ENCODE measurements at regions not wholly inside any gene's neighbourhood (a gene's known extent, or its start where the extent isn't known, plus 50 kb on each side); places are given as distances from the start of the nearest gene placed in this dataset.

DNA sequence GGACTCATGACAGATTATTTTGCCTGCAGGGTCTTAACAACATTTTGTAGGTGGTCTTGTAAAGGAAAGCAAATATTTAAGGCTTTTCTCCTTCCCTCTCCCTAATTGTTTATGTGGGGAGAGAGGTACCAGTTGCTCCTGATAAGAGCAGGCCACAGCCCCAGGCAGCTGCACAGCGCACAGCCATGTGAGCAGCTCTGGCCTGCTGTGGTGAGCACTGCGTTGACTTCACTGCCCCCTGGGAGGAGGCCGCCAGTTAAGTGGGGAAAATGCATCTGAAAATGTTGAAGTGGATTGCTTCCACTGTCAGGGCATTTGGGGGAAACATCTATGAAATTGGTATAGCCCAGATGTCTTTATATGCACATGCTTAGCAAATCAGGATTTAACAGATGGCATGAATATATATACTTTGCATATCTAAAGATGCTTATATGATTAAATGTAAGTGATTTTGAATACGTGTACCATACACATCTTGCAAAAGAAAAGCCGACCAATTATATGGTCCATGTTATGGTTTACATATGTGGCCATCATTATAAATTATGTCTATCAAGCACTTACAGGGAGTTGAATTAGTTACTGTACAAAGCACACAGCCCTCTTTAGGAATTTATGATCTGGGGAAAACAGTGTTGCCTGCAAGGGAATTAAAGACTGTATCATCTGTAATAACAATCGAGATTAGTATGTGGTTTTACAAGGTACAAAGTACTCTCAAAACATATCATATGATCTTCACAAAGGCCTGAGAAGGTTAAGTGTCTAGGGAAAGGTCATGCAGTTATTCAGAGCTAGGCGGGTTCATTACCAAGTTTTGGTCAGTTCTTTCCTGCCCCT is 132.1 kb downstream of the RHOU start:
- no peak for DNase-seq (ENCODE audit: low read depth in 1 of 2, low spot score in 1 of 2)

DNA sequence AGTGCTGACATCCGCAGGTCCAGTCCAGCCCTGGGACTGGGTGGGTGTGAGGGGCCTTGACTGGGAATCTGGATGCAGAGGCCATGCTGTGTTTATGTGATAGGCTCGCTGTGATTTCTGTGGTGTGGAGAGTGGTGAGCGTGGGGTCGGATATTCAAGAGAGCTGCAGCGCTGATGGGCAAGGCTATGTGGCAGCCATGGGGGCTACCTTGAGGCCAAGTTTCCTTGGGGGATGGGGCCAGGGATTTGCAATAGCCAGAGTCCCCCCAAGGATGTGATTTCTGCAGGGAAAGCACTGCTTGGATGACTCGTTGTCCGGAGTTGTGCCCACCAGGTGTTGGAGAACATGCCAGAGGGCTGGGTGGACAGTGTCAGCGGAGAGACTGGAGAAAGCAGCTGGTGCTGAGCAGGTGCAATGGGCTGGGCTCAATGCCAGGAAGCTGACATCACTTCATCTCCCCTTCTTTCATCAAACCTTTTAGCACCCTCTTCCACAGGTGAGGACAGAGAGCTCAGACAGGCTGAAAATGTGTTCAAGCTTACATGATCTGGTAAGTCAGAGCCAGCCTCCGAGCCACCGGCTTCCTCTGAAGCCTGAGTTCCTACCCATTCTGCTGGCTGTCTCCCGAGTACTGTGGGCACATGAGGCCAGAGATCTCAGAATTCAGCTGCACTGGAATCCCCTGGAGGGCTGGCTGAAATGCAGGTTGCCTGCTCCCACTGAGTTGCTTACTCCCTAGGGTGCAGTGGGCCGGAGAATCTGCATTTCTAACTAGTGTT is 132.9 kb downstream of the RHOU start:
- no peak for DNase-seq (ENCODE audit: low read depth in 1 of 2, low spot score in 1 of 2)

DNA sequence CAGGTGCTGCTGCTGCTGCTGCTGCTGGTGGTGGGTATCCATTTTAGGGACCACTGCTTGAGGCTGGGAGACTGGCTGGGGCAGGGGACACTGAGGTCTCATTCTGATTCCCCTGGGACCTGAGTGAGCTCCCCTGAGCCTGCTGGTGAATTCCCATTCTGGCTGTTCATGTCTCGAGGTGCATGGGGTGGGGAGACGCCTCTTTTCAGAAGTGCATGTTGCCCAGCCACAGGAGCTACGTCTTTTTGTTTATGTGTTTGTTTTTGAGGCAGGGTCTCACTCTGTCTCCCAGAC is 133.4 kb downstream of the RHOU start:
- no peak for DNase-seq (ENCODE audit: low read depth in 1 of 2, low spot score in 1 of 2)

DNA sequence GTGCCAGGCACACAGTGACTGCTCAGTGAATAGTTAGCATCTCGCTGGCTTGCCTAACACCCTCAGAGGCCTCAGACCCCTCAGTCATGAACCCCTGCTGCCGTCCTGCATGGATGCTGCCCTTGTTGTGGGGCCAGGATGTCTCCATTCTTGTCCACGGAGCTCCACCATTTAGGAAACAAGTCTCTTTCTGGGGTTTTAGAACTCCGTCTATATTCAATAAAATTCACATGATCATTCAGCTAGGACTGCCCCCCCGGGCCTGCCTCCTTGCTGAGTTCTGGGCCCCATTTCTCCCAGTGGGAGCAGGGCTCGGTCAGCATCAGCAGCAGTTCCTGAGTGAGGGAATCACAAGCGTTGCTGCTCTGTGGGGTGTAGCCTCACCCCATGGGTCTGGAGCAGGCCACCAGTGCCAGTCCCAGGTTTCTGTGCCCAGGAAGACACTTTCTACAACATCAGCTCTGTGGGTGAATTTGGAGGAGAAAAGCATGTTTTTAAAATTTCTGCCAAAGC is 134.1 kb downstream of the RHOU start:
- no peak for DNase-seq (ENCODE audit: low read depth in 1 of 2, low spot score in 1 of 2)

DNA sequence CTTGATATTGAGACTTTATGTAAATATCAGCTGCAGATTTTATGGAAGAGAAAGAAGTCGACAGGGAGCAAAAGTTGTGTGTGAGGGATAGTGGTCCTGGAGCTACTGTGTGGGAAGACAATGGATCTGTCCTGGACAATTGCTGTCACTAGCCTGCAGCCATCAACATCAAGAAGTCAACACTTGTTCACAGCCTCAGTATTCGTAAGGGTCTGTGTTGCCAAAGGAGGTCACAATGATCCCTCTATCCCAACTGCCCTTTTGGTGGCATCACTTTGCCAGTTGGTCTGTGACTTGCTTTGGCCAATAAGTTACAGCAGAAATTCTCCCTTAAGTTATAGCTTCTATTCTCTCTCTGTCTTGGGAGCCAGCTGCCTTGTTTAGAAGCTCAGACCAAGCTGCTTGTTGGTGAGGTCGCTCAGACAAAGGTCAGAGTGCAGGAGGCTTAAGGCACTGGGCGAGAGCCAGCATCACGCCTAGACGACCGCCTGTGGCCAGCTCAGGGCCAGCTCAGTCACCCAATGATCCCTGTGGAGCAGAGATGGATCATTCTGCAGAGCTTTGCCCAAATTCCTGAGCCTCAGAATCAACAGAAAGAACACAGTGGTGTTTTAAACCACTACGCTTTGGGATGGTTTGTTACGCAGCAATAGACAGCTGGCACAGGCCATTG is 134.9 kb downstream of the RHOU start:
- no peak for DNase-seq (ENCODE audit: low read depth in 1 of 2, low spot score in 1 of 2)

DNA sequence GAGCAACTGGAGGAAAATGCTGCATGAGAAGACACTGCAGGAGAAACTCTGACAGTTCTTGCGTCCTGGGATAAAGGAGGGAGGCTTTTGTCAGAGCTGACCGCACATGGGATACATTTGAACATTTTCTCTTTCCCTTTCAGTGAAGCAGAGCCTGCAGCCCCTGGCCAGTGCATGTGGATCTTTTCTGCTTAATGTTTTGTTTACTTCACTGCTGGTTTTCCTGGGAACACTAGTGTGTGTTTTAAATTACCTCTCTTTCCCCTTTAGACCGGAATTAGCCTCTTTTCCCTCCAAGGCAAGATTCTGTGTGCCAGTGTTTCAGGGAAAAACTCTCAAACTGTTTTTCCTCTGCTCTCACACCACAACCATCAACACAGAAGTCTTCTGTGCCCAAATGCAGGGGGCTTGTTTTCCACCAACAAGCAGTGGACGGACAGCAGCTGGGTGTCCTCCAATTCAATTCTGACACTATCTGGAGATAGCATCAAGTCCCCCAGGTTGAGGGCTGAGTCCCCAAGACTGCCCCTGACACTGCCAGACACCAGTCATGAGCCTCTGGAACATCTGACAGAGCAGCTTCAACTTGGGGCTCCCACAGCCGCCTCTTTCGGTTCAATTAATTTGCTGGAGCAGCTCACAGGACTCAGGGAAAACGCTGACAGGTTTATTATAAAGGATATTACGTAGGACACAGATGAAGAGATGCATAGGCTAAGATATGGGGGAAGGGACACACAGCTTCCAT is 136.2 kb downstream of the RHOU start:
- DNase-seq (ENCODE audit: low read depth in 1 of 2, low spot score in 1 of 2) = no peak

DNA sequence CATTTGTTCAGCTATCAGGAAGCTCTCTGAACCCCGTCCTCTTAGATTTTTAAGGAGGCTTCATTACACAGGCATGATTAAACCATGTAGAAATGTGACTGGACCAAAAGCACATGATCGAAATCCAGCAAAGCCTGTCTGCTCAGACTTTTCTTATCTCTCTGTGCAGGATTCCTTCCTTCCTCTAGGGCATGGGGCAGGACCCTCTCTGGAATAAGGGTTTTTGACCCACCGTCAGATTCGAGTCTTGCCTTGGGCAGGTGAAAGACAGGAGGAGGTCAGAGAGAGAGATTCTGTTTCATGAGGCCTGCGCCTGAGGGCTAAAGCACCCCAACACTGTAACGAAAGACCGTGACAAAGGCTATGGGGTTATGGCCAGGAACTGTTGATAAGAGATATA is 136.8 kb downstream of the RHOU start:
- no peak for DNase-seq (ENCODE audit: low read depth in 1 of 2, low spot score in 1 of 2)

DNA sequence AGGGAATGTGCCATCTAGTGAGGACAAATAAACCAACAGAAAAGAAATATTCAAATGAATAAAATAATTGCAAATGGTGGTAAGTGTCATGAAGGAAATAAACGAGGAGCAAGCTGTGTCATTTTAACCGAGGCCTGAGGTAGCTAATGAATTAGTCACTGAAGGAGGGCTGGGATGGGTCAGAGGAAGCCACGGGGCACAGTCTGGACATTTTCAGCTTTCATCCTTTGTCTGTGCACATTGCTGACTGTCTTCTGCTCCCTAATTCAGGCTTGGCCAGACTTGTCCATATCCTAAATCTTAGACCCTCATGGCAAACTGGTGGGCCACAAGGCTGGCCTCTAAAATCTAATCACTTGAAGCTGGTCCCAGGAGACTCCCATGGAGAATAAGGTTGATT is 138.4 kb downstream of the RHOU start:
- DNase-seq (ENCODE audit: low read depth in 1 of 2, low spot score in 1 of 2) = no peak

DNA sequence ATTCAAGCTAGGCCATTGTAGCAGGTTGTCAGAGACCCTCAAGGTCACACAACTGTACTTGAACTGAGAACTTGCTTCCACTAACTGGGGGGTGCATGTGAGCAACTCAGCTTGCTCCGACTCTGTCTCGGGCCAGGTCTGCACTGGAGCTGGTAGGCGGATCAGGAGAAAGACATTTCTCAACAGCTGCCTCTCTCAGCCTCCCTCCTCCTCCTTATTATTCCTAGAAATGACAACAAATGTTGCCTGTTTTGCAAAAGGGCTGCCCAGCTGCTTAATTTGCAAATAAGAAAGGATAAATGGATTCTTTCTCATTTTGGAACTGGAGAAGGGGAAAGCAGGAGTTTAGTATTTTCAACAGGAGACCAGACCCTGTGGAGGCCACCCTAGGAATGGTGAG is 140.5 kb downstream of the RHOU start:
- DNase-seq (ENCODE audit: low read depth in 1 of 2, low spot score in 1 of 2) = no peak

DNA sequence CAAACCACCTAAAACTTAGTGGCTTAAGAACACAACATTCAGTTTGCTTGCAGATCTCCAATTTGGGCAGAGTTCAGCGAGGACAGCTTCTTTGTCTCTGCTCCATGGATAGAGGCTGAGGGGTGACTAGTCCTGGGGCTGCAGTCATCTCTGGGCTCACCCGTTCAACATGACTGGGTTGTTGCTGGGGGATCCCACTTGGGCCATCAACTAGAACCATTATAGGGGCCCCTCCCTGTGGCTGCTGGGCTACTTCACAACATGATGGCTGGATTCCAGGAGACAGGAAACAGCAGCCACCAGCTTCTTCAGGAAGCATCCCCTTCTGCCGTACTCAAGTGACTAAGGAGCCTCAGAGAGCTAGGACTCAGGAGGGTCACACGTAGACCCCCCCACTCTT is 140.9 kb downstream of the RHOU start:
- no peak for DNase-seq (ENCODE audit: low read depth in 1 of 2, low spot score in 1 of 2)

DNA sequence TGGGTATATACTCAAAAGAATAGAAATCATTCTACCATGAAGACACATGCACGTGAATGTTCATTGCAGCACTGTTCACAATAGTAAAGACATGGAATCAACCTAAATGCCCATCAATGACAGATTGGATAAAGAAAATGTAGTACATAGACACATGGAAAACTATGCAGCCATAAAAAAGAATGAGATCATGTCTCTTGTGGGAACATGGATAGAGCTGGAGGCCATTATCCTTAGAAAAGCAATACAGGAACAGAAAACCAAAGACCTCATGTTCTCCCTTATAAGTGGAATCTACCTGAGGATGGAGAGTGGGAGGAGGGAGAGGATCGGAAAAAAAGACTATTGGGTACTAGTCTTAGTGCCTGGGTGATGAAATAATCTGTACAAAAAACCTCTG is 143.9 kb downstream of the RHOU start:
- no peak for DNase-seq (ENCODE audit: low read depth in 1 of 2, low spot score in 1 of 2)

DNA sequence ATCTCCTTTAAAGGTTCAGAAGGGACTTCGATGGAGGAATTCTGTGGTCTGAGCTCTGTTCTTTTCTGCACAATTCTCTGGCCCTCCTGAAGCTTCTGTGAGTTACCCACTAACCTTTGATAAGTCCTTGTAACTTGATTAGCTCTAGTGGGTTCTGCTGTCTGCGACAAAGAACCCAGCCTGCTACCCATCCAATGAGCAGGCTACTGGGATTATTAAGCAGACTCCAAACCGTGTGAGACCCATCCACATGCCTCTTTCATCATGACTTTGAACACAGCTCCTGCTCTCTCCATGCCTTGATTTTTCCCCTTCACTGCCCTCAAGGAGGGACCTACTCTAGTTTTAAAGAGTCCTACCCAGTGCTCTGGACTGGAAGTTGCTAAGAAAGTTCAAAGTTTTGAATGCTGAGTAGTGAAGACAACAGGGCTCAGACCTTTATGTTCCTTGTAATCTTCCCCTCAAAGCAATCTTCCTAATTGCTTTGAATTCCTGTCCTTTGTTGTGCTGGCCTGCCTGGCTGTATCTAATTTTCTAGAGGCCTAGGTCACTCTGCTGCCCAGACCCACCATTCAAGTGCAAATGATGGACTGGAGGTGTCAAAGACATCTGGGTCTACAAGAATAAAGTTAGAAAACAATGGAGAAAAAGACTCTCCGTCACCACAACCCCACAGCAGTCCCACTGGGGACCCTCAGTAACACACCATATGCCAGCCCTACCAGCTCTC is 146.9 kb downstream of the RHOU start:
- no peak for DNase-seq (ENCODE audit: low read depth in 1 of 2, low spot score in 1 of 2)

DNA sequence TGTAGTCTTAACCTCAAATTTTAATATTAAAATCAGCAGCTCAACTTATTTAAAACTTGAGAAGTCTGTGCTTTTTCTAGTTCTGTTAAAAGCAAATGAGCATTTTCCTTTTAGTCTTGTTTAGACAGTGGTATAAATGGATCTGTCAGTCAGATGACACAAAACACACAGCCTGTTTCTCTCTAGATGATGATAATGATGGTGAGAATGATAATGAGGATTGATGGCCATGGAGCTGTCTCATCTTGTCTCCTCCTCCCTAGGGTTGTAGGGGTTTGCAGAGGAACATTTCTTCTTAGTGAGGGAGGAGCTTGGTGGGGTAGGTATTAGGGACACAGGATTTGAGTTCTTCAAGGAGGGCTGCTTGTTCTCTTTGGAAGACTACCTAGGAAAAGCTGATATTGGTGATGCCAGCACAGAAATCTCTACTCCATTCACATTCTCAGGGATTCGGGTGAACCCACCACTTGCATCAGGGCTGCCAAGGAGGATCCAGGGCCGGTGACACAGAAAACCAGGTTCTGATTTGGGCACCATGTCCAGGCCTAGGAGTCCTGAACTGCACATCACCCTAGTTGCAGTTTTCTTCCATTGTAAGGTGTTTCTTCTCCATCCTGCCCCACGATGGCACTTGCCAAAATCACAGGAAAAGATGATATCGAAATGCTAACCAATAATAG is 147.6 kb downstream of the RHOU start:
- no peak for DNase-seq (ENCODE audit: low read depth in 1 of 2, low spot score in 1 of 2)

DNA sequence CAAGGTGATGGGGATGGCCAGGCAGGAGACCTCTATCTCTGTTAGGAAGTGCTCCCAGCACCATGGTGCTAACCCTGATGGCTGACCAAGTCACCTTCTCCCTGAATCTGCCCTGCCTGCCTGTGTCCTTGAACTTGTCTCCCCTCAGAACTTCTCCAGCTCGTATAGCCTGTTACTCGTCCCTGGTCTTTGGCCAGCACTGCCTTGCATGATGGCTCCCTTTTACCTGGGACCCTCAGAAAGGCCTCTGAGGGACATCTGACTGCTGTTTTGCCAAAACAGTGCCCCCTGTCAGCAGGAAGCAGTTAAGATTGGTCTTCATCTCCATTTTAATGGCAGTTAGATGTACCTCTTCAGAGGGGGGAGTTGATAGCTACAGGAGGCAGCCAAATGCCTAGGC is 148.3 kb downstream of the RHOU start:
- no peak for DNase-seq (ENCODE audit: low read depth in 1 of 2, low spot score in 1 of 2)

DNA sequence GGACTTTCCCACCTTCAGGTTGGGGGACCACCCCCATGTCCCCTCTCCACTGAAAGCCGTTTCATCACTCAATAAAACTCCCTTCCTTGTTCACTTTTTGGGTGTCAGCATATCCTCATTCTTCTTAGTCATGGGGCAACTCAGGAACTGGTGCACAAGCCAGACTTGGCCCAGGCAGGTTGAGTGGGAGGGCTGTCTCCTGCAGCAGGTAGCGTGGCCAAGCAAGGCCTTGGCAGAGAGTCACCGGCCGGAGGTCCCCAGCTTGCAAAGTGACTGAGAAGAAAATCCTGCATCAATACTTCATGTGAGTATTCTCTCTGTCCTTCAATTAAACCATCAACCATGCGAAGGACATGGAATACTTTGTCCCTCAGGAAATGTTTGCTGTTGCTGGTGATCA is 148.9 kb downstream of the RHOU start:
- DNase-seq (ENCODE audit: low read depth in 1 of 2, low spot score in 1 of 2) = no peak

DNA sequence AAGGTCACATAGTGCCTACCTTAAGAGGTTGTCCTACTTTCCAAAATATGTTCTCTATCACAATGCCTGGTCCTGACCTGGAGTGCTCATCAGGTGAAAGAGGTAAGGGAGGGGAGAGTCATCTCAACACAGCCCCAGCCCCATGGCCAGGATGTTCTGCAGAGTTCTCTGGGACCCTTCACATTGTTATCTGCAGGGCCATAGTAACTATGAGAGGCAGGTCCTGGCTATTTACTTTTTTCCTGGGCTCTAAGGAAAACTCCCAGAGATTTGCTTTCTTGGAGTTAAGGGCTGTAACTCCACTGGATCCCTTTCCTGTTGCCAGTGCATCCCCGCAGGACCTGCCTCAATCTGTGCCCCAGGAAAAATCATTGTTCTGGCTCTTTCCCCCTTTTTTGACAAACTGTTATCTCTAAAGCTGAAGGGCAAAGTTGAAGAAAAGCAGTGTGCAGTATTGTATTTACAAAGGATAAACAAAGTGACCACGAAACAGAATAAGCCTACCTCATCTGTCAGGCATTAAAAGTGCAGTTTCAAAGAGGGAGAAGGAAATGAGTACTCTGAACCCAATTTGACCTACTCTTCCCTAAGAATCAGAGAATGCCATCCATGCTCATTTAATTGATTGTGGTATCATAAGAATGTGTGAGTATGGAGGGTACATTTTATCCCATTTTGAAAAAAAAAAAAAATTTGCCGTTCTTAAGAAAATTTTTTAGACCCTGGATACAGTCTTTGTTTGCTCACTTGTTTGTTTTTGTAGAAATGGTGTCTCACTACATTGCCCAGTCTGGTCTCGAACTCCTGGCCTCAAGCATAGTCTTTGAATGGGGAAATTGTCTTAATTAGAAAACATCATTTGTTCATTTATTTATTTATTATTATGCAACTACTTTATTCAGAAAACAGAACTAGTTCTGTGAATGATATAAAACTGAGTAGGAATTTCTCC is 149.6 kb downstream of the RHOU start:
- no peak for DNase-seq (ENCODE audit: low read depth in 1 of 2, low spot score in 1 of 2)

DNA sequence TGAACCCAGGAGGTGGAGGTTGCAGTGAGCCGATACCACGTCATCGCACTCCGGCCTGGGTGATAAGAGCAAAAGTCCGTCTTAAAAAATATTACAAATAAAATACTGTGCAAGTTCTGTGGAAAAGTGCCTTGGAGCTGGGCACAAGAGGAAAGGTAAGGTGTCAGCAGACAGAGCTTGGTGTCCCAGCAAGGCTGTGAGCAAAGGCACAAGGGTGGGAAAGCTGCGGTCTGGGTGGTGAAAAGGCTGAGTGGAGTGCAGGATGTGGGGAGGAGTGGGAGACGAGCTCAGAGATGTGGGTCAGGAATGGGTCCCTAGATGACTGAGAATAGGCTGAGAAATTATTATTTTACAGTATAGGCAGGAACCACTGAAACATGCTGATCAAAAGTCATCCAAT is 150.6 kb downstream of the RHOU start:
- DNase-seq (ENCODE audit: low read depth in 1 of 2, low spot score in 1 of 2) = no peak

DNA sequence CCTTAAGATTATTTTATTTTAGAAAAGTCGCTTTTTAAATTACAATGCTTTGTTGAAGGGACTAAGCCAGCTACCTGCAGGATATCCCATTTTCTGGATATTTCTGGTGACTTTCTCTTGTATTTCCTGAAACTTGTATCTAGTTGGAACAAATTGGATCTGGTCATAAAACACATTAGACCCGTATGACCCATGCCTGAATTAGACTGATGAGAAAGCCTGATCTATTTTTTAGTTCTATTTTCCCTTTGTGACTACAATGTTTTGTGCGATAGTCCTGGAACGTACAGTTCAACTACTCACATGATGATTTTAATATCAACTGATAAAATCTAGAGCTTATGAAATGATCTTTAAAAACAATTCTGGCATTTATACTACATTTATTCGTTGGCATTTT is 151.8 kb downstream of the RHOU start:
- DNase-seq (ENCODE audit: low read depth in 1 of 2, low spot score in 1 of 2) = no peak

DNA sequence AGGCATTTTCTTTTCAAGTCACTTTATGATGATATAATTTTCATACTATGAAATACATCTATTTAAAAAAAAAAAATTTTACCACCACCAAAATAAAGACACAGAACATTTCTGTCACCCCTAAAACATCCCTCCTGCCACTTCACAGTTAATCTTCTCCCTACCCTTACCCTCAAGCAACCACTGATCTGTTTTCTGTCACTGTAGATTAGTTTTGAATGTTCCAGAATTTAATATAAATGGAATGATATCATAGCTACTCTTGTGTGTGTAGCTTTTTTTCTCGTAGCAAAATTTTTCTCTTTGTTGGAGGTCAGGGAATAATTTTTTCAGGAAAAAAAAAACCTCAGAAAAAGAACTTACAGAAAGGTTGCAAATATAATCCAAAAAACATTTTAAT is 152.7 kb downstream of the RHOU start:
- no peak for DNase-seq (ENCODE audit: low read depth in 1 of 2, low spot score in 1 of 2)
